ENCODE measurements at regions not wholly inside any gene's neighbourhood (a gene's known extent, or its start where the extent isn't known, plus 50 kb on each side); places are given as distances from the start of the nearest gene placed in this dataset.

GRCh38 chr2:5587766-5588165 is 104.4 kb upstream of the SOX11 start:
- H3K27ac Mint-ChIP-seq (ENCODE audit: unreplicated experiment): no peak overlapping the region
- no peak overlapping the region for H3K4me3 Mint-ChIP-seq (ENCODE audit: unreplicated experiment)
- H3K36me3 Mint-ChIP-seq (ENCODE audit: low read depth): peaks cover 1% of the 10 kb centered on the region
- peaks cover 13% of the 10 kb centered on the region for H3K4me1 Mint-ChIP-seq (ENCODE audit: low read depth)
- TF ChIP-seq CTCF (IDR thresholded peaks at IDR 0.05): no peak
- H3K27me3 Mint-ChIP-seq (ENCODE audit: low read depth): peaks cover 2% of the 10 kb centered on the region
- no peak for DNase-seq (ENCODE audit: low spot score)
- H3K9me3 Mint-ChIP-seq (ENCODE audit: low read depth): peaks cover 12% of the 10 kb centered on the region

DNA sequence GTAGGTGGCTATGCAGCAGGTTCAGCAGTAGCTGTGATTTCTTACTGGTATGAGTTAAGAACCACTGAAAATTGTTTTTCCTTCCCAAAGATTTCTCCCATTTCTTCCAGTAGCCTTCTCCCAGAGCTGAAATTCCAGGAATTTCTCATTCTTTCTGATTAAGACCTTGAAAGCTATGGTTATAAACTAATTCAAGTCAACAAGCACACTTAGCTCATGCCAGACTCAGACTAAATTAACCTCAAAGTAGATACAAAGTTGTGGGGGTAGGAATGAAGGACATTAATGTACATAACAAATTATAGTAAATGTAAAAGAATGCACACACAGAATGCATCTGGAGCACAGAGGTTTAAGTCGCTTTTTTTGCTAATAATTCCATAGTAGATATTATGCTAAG is 103.6 kb upstream of the SOX11 start:
- no peak overlapping the region for H3K4me3 Mint-ChIP-seq (ENCODE audit: unreplicated experiment)
- peaks cover 1% of the 10 kb centered on the region for H3K36me3 Mint-ChIP-seq (ENCODE audit: low read depth)
- H3K27me3 Mint-ChIP-seq (ENCODE audit: low read depth): peaks cover 2% of the 10 kb centered on the region
- no peak for TF ChIP-seq CTCF (IDR thresholded peaks at IDR 0.05)
- H3K9me3 Mint-ChIP-seq (ENCODE audit: low read depth): peaks cover 12% of the 10 kb centered on the region
- peaks cover 21% of the 10 kb centered on the region for H3K4me1 Mint-ChIP-seq (ENCODE audit: low read depth)
- no peak for DNase-seq (ENCODE audit: low spot score)
- no peak overlapping the region for H3K27ac Mint-ChIP-seq (ENCODE audit: unreplicated experiment)

- peaks cover 12% of the 10 kb centered on the region for H3K9me3 Mint-ChIP-seq (ENCODE audit: low read depth)
- no peak for TF ChIP-seq CTCF (IDR thresholded peaks at IDR 0.05)
Observed at GRCh38 chr2:5589183-5589582, 103.0 kb upstream of the SOX11 start.

DNA sequence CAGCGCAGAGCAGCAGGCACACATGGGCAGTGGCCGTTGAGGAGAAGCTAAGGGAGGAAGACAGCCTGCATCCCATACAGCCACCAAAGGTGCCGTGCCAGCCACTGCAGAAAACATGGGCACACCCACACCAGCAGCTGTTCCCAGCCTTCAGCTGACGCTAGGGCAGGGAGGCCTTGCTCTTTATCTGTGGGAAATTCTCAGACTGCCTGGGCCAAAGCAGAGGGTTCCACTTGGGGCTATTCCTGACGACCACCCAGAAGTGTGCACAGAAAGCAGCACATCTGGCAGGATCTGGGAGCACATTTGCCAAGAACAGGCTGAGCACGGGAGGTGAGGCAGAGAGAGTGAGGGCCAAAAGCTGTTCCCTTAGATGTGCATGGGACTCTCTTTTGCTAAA is 101.3 kb upstream of the SOX11 start:
- no peak for DNase-seq (ENCODE audit: low spot score)
- Mint-ChIP-seq H3K27ac (ENCODE audit: unreplicated experiment) (no peak overlapping the region), H3K27me3 (ENCODE audit: low read depth) (peaks cover 2% of the 10 kb centered on the region), H3K4me3 (ENCODE audit: unreplicated experiment) (no peak overlapping the region), H3K36me3 (ENCODE audit: low read depth) (no peaks in the 10 kb centered on the region), H3K9me3 (ENCODE audit: low read depth) (peaks cover 6% of the 10 kb centered on the region), H3K4me1 (ENCODE audit: low read depth) (peaks cover 33% of the 10 kb centered on the region)
- no peak for TF ChIP-seq CTCF (IDR thresholded peaks at IDR 0.05)

More at GRCh38 chr2:5589183-5589582, 103.0 kb upstream of the SOX11 start:
- peaks cover 27% of the 10 kb centered on the region for H3K4me1 Mint-ChIP-seq (ENCODE audit: low read depth)
- no peak overlapping the region for H3K27ac Mint-ChIP-seq (ENCODE audit: unreplicated experiment)
- peaks cover 1% of the 10 kb centered on the region for H3K36me3 Mint-ChIP-seq (ENCODE audit: low read depth)
- no peak for DNase-seq (ENCODE audit: low spot score)
- no peak overlapping the region for H3K4me3 Mint-ChIP-seq (ENCODE audit: unreplicated experiment)
- H3K27me3 Mint-ChIP-seq (ENCODE audit: low read depth): peaks cover 2% of the 10 kb centered on the region

DNA sequence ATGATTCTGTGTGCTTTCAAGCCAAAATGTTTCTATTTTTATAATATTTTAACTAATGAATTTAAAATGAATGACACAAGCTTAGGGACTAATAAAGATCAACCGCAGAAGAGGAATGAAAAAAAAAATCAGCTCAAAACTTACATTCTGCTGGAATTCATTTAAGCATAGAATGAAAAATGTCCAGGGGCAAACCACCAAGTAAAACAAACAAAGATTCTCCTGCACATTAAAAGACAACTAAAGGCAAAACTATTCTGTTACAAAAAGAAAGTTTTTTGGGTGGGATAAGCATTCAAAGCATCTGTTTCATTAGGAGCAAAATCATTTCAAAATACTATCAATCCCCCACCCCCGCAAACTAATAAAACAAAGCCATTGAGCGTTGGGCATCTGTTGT is 99.3 kb upstream of the SOX11 start:
- no peak for TF ChIP-seq CTCF (IDR thresholded peaks at IDR 0.05)
- H3K27ac Mint-ChIP-seq (ENCODE audit: unreplicated experiment): peak overlapping the region; percentile 39
- no peaks in the 10 kb centered on the region for H3K9me3 Mint-ChIP-seq (ENCODE audit: low read depth)
- H3K4me3 Mint-ChIP-seq (ENCODE audit: unreplicated experiment): no peak overlapping the region
- no peaks in the 10 kb centered on the region for H3K36me3 Mint-ChIP-seq (ENCODE audit: low read depth)
- peaks cover 2% of the 10 kb centered on the region for H3K27me3 Mint-ChIP-seq (ENCODE audit: low read depth)
- no peak for DNase-seq (ENCODE audit: low spot score)
- peaks cover 33% of the 10 kb centered on the region for H3K4me1 Mint-ChIP-seq (ENCODE audit: low read depth)
